ENCODE measurements at regions not wholly inside any gene's neighbourhood (a gene's known extent, or its start where the extent isn't known, plus 50 kb on each side); places are given as distances from the start of the nearest gene placed in this dataset.
A peak's percentile ranks its signal among the peaks of the same experiment; 100 is the strongest.

DNA sequence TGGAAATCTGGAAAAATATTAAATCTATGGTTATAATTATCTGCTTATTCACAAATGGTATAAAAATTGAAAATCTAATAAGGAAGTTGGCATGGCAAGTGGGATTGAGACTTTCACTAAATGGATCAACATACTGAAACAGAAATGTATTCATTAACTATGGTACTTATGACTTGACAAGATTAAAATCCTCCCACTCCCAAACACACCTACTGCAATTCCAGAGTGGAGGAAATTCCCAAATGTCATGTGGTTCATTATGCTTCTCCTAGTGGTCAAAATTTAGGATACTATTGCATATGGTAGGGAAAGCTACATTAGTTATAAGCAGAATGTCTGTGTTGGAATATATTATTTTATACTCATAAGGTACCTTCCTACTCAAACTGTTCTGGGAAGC, 265.3 kb upstream of the PRICKLE1 start:
- Histone ChIP-seq H3K27me3 (ENCODE audit: insufficient read depth, low read length) (no peaks in the 10 kb centered on the region), H3K4me2 (ENCODE audit: low read length) (no peak overlapping the region), H4K20me1 (ENCODE audit: insufficient read depth, low read length) (no peaks in the 10 kb centered on the region), H3K79me2 (ENCODE audit: insufficient read depth, low read length) (no peaks in the 10 kb centered on the region), H3K4me3 (ENCODE audit: insufficient read depth, low read depth, low read length) (no peak overlapping the region), H3K4me1 (ENCODE audit: insufficient read depth, low read length) (no peaks in the 10 kb centered on the region), H3K36me3 (ENCODE audit: insufficient read depth, low read length) (no peaks in the 10 kb centered on the region), H3K9me3 (ENCODE audit: insufficient read depth, low read depth, low read length) (no peaks in the 10 kb centered on the region), H2AFZ (ENCODE audit: low read depth, low read length) (no peak overlapping the region), H3K9ac (ENCODE audit: low read length) (no peak overlapping the region), H3K27ac (ENCODE audit: low read depth, low read length) (no peak overlapping the region)
- Mint-ChIP-seq H3K27ac (ENCODE audit: unreplicated experiment) (no peak overlapping the region), H3K36me3 (ENCODE audit: low read depth, unreplicated experiment) (no peaks in the 10 kb centered on the region), H3K9me3 (ENCODE audit: unreplicated experiment) (no peaks in the 10 kb centered on the region), H3K4me3 (ENCODE audit: unreplicated experiment) (no peak overlapping the region), H3K4me1 (ENCODE audit: low read depth, unreplicated experiment) (peaks cover 6% of the 10 kb centered on the region), H3K27me3 (ENCODE audit: low read depth, unreplicated experiment) (no peaks in the 10 kb centered on the region)
- no peak for DNase-seq (ENCODE audit: low read depth)
- FAIRE-seq: no peak
- TF ChIP-seq CTCF (IDR thresholded peaks at IDR 0.05; ENCODE audit: insufficient read depth, low read depth, low read length): no peak
- no peak for TF ChIP-seq EZH2 (IDR thresholded peaks at IDR 0.05; ENCODE audit: insufficient read depth, low read length)

- no peaks in the 10 kb centered on the region for H3K4me1 ChIP-seq (ENCODE audit: insufficient read depth, low read length)
- no peaks in the 10 kb centered on the region for H3K36me3 ChIP-seq (ENCODE audit: insufficient read depth, low read length)
- no peak overlapping the region for H2AFZ ChIP-seq (ENCODE audit: low read depth, low read length)
- no peaks in the 10 kb centered on the region for H3K9me3 ChIP-seq (ENCODE audit: insufficient read depth, low read depth, low read length)
- no peak overlapping the region for H3K9ac ChIP-seq (ENCODE audit: low read length)
- no peak overlapping the region for H3K4me3 ChIP-seq (ENCODE audit: insufficient read depth, low read depth, low read length)
- no peak for FAIRE-seq
- H3K4me2 ChIP-seq (ENCODE audit: low read length): no peak overlapping the region
- H3K79me2 ChIP-seq (ENCODE audit: insufficient read depth, low read length): no peaks in the 10 kb centered on the region
- Mint-ChIP-seq H3K4me3 (ENCODE audit: unreplicated experiment) (no peak overlapping the region), H3K36me3 (ENCODE audit: low read depth, unreplicated experiment) (no peaks in the 10 kb centered on the region), H3K4me1 (ENCODE audit: low read depth, unreplicated experiment) (peaks cover 4% of the 10 kb centered on the region), H3K27ac (ENCODE audit: unreplicated experiment) (no peak overlapping the region), H3K27me3 (ENCODE audit: low read depth, unreplicated experiment) (no peaks in the 10 kb centered on the region), H3K9me3 (ENCODE audit: unreplicated experiment) (no peaks in the 10 kb centered on the region)
- DNase-seq (ENCODE audit: low read depth): peak; percentile 58
- H4K20me1 ChIP-seq (ENCODE audit: insufficient read depth, low read length): no peaks in the 10 kb centered on the region
- H3K27ac ChIP-seq (ENCODE audit: low read depth, low read length): no peak overlapping the region
- H3K27me3 ChIP-seq (ENCODE audit: insufficient read depth, low read length): no peaks in the 10 kb centered on the region
- TF ChIP-seq CTCF (IDR thresholded peaks at IDR 0.05; ENCODE audit: insufficient read depth, low read depth, low read length) (no peak), EZH2 (IDR thresholded peaks at IDR 0.05; ENCODE audit: insufficient read depth, low read length) (no peak)
These were observed 264.7 kb upstream of the PRICKLE1 start for GRCh38 chr12:42854208-42854607.

- Histone ChIP-seq H4K20me1 (ENCODE audit: insufficient read depth, low read length) (no peaks in the 10 kb centered on the region), H3K4me1 (ENCODE audit: insufficient read depth, low read length) (no peaks in the 10 kb centered on the region), H3K27me3 (ENCODE audit: insufficient read depth, low read length) (no peaks in the 10 kb centered on the region), H3K79me2 (ENCODE audit: insufficient read depth, low read length) (no peaks in the 10 kb centered on the region), H3K4me2 (ENCODE audit: low read length) (no peak overlapping the region), H3K9ac (ENCODE audit: low read length) (no peak overlapping the region), H3K27ac (ENCODE audit: low read depth, low read length) (no peak overlapping the region), H3K9me3 (ENCODE audit: insufficient read depth, low read depth, low read length) (no peaks in the 10 kb centered on the region), H2AFZ (ENCODE audit: low read depth, low read length) (no peak overlapping the region), H3K36me3 (ENCODE audit: insufficient read depth, low read length) (no peaks in the 10 kb centered on the region), H3K4me3 (ENCODE audit: insufficient read depth, low read depth, low read length) (no peak overlapping the region)
- no peaks in the 10 kb centered on the region for H3K27me3 Mint-ChIP-seq (ENCODE audit: low read depth, unreplicated experiment)
- no peaks in the 10 kb centered on the region for H3K4me1 Mint-ChIP-seq (ENCODE audit: low read depth, unreplicated experiment)
- no peak for TF ChIP-seq EZH2 (IDR thresholded peaks at IDR 0.05; ENCODE audit: insufficient read depth, low read length)
- no peak for TF ChIP-seq CTCF (IDR thresholded peaks at IDR 0.05; ENCODE audit: insufficient read depth, low read depth, low read length)
- H3K36me3 Mint-ChIP-seq (ENCODE audit: low read depth, unreplicated experiment): no peaks in the 10 kb centered on the region
- FAIRE-seq: no peak
- no peak overlapping the region for H3K27ac Mint-ChIP-seq (ENCODE audit: unreplicated experiment)
- no peaks in the 10 kb centered on the region for H3K9me3 Mint-ChIP-seq (ENCODE audit: unreplicated experiment)
- DNase-seq (ENCODE audit: low read depth): no peak
- H3K4me3 Mint-ChIP-seq (ENCODE audit: unreplicated experiment): no peak overlapping the region
These were observed 264.0 kb upstream of the PRICKLE1 start for GRCh38 chr12:42853370-42854140.
